ENCODE measurements at regions not wholly inside any gene's neighbourhood (a gene's known extent, or its start where the extent isn't known, plus 50 kb on each side); places are given as distances from the start of the nearest gene placed in this dataset.

DNA sequence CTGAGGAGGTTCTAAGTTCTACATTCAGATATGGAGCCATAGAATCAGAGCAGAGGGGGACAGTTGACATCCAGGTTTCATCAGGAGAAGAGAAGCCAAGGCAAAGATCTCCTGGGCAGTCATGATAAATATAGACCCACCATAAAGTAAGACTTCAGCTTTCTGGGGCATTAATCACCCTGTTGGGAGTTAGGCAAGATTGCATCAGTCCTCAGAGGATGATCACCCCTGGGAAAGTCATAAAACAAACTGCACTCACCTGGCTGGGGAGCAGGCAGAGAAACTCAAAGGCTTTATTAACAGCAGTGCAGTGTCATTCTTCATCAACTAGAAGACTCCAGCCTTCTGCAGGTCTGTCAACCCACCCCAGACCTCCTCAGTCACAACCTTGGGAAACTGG is 301.3 kb upstream of the JARID2 start:
- TF ChIP-seq POLR2AphosphoS5 (IDR thresholded peaks at IDR 0.05; ENCODE audit: low read depth, low read length): no peak
- TF ChIP-seq, protein P1, sequence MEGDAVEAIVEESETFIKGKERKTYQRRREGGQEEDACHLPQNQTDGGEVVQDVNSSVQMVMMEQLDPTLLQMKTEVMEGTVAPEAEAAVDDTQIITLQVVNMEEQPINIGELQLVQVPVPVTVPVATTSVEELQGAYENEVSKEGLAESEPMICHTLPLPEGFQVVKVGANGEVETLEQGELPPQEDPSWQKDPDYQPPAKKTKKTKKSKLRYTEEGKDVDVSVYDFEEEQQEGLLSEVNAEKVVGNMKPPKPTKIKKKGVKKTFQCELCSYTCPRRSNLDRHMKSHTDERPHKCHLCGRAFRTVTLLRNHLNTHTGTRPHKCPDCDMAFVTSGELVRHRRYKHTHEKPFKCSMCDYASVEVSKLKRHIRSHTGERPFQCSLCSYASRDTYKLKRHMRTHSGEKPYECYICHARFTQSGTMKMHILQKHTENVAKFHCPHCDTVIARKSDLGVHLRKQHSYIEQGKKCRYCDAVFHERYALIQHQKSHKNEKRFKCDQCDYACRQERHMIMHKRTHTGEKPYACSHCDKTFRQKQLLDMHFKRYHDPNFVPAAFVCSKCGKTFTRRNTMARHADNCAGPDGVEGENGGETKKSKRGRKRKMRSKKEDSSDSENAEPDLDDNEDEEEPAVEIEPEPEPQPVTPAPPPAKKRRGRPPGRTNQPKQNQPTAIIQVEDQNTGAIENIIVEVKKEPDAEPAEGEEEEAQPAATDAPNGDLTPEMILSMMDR (IDR thresholded peaks at IDR 0.05 in 2 of 3, conservative IDR thresholded peaks at IDR 0.05 in 1 of 3; ENCODE audit: borderline replicate concordance in 1 of 3, insufficient read depth in 1 of 3, low read depth in 2 of 3, low read length in 2 of 3): no peak

All from HCT116 (cell line).